ELF-1 (cell line): ENCODE measurements at regions not wholly inside any gene's neighbourhood (a gene's known extent, or its start where the extent isn't known, plus 50 kb on each side); places are given as distances from the start of the nearest gene placed in this dataset.
"Not testable (repeated sequence)": the region's sequence is repeated elsewhere in the genome, so short reads cannot be mapped to it uniquely, and the experiment has no call there.

Experiments used
- DNase-seq: peaks from one replicate; pipeline ENCODE4 v3.0.0-alpha.2; 2016; ENCODE audit warnings: low read depth, low spot score

DNA sequence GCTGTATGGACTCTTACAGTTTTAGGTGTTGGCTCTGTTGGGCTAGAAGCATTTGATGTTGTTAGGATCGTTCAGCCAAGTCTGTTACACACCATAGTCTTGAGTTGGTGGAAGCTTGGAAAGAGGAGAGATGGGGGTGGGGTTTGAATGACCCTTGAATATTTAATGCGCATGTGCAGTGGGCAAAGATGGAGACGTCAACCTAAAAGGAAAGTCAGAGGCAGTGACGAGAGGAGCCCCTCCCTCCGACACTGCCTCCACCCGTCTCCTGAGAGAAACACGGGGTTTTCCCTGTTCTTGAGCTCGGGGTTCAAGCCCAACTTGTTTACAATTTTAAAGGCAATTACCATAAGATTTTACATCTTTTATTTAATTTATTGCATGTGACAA lies 311.4 kb downstream of the SHQ1 start:
- no peak for DNase-seq

DNA sequence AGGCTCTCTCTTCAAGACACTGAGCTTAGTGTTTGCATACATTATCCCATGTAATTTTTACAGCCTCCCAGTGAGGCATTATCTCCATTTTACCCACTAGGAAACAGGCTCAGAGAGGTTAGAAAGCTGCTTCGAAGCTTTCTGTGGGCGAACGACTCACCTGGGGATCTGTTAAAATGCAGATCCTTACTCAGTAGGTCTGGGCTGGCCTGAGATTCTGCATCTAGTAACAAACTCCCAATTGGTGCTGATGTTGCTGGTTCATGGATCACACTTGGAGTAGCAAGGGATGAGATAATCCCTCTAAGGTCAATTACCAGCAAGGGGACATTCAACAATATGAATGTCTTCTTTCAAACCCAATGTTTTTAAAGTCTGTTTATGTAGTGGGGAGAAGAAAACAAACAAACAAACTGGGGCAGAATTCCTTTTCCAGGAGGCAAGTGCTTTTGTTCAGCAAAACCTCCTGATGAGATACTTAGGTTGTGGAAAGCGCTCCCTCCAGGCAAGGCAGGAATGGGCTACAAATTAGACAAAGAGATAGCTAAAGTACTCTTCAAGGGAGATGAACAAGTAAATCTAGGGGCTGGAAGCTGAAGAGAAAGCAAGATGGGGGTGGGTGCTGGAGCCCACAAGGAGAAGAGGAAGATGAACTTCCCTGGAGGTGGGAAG lies 311.9 kb downstream of the SHQ1 start:
- DNase-seq = peak; percentile 59

GRCh38 chr3:72535772-72536171 lies 312.5 kb downstream of the SHQ1 start:
- no peak for DNase-seq

DNA sequence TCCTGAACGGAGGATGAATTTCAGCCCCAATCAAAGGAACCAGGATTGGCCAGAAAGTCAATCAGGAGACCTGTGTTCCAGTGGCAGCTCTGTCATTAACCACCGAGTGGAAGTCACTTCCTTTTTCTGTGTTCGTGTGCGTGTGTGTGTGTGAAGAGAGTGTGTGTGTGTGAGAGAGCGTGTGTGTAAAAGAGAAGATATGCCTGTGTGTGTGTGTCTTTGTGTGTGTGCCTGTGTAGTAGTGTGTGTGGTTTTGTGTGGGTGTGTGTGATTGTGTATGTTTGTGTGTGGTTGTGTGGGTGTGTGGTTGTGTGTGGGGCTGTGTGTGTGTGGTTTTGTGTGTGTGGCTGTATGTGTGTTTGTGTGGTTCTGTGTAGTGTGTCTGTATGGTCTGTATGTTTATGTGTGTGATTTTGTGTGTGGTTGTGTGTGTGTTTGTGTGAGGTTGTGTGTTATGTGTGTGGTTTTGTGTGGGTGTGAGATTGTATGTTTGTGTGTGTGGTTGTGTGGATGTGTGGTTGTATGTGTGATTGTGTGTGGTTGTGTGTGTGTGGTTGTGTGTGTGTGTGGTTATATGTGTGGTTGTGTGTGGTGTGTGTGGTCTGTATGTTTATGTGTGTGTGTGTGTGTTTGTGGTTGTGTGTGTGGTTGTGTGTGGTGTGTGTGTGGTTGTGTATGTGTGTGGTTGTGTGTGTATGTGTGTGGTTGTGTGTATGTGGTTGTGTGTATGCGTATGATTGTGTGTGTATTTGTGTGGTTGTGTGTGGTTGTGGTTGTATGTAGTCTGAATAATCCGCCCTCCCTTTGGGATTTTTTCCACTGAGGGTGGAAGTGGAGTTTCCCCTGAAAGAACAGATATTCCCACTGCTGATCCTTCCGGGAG lies 314.4 kb downstream of the SHQ1 start:
- no peak for DNase-seq

- DNase-seq = no peak
Measured at GRCh38 chr3:72530426-72530825, 317.8 kb downstream of the SHQ1 start.

DNA sequence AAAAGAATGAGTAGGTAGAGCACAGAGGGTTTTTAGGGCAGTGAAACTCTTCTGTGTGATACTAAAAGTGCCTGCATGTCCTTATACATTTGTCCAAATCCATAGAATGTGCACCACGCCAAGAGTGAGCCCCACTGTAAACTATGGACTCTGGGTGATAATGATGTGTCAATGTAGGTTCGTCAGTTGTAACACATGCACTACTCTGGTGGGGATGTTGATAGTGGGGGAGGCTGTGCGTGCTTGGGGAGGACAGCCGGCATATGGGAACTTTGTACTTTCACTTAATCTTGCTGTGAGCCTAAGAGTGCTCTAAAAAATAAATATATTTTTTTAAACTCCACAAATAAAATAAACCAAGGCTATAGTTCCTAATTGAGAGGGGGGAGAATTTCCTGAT lies 319.2 kb downstream of the SHQ1 start:
- DNase-seq = no peak

DNA sequence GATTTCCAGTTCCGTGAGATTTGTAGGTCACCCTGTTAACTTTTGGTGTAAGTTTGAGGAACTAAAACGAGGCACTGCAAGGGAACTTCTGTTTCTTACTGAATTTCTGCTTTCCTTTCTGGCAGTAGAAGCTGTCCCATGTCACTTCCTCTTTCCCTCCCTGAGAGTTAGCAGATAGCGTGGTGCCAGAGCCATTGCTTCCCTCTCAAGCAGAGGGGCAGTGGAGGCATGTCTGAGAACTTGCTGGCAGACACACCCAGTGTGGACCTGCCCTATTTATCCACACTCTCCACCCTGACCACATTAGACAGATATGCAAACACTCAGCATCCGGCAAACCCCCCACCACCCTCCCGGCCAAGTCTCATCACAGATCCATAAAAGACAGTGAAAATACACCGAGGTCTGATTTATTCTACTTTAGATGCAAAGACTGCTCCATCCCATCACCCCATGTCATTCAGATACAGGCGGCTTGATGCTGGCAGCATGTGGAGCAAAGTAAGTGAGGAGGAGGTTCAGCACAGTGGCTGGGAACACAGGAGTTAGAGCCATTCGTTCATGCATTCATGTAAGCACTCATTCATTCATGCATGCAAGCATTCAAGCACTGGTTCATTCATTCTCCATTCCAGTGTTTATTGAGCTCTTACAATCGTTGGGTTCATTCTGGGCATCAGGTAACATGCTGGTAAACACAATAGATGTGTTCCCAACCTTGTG lies 324.7 kb downstream of the SHQ1 start:
- no peak for DNase-seq

DNA sequence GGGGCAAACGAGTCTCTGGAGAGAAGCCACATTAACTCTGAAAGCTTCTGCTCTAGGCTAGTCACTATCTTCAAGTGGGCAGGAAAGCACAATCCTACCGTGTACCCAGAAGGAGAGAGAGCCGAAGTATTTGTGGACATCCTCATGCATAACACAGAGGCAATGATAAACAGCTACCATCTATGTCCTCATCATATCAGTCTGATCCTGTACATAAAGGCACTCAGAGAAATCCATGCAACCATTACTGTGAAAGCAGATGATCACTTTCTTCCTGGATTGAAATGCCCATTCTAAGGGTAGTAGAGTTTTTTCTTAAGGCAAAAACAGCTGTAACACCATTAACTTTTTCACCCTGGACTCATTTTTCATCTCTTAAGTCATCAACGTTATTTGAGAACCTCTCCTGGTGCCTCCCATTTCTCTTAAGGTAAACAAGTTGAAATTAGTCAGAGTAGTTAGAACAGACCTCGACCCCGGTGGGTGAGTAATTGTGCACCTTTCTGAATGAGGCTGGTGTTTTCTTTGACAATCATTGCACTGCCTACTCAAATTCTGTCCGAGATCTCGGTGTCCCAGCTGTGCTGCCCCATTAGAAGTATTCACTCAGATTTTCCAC lies 327.4 kb downstream of the SHQ1 start:
- no peak for DNase-seq

DNA sequence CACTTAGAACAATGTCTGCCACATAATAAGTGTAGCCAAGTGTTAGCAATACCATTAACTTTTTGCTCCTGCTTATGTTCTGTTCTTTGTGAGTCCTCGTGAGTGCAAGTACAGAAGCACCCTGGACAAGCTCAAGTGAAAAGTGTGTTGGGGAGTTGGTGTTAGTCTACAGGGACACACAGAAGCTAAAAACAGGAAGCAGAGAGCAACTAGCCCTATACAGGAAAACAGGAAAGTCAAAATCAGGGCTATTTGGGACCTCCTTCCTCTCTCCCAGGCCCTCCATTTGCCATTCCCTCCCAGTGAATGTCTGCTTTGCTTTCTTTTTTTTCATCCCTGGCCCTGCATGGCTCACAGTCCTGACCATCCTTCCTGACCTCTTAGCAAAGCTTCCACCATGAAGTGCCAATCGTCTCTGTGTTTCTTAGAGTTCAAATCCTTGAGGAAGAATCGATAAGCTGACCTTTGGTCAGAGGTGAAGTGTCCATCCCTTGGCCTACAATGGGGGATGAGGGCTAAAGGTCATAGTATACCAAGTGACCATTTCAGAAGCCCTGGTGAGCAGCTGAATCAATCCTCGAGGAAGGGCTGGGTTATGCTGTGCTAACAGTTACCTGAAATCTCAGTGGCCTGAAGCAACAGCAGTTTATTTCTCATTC lies 328.2 kb downstream of the SHQ1 start:
- no peak for DNase-seq

- DNase-seq = no peak
Measured at GRCh38 chr3:72517921-72518424, 330.3 kb downstream of the SHQ1 start.

DNA sequence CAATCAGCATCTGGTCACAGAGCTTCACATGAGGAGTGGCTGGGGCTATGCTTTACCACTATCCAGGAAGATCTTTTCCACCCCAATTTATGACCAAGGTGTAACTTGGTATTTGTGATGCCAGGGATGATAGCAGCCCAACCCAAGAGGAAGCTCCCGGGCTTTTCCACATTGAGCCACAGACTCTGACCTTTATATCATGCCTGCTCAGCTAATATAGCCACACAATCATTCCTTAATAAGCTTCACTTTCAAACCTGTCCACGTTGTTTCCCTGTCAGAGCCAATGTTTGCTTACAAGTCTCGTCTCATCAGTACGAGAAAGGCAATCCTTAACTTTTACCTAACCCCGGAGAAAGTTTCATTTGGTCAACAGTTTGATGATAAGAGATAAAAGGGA lies 330.9 kb downstream of the SHQ1 start:
- DNase-seq = no peak

DNA sequence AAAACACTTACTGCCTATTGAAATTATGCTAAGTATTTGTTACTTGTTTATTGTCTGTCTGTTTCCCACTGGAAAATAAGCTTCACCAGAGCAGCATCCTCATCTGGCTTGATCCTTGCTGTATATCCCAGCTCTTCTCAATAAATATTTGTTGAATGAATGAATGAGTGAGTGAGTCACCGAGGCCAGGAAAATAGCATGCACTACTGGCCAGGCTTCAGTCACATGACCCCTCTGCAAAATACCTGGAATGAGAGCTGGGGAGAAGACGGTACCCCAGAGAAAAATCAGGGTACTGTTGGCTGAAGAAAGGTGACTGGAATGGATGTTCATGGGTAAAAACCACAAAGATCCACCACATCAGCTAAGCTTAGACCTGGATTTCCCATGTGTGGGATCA lies 331.9 kb downstream of the SHQ1 start:
- DNase-seq = no peak

DNA sequence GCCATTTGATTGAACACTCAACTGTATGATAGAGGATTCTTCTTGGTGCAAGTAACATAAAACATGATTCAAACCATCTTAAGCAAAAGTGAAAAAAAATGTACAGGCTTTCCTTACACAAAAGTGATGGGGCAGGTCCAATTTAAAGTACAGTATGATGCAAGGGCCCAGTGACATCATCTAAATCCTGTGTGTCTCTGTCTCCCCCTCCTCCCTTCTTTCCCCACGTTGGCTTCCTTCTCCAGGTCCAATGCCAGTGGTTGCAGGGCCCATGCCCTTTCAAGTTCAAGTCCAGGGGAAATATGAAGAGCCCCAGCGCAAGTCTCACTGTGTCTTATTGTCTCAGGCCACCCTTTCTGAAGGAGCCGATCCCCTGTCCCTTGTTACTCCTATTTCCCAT lies 332.3 kb downstream of the SHQ1 start:
- DNase-seq = no peak

DNA sequence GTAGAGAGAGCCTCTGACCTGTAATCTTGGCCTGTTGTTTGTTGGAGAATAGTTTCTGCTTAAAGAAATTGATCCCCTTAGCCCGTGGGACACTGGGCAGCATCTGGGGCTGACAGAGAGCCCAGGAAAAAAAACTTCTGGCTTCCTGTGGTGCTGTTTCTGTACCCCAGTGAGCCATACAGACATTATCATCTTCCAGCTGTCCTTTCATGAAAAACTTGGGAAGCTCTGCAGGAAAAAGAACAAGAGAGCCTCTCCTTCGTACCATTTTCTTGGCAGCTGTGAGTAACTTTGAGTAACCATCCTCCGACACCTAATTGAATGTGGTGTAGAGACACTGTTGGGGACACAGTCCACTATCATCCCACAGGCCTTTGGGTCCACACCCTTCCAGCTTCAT lies 333.0 kb downstream of the SHQ1 start:
- no peak for DNase-seq

- DNase-seq = peak; percentile 27
Measured at GRCh38 chr3:72510247-72510646, 338.0 kb downstream of the SHQ1 start.

GRCh38 chr3:72505539-72506405 lies 342.5 kb downstream of the SHQ1 start:
- DNase-seq = no peak

GRCh38 chr3:72497501-72497900 lies 350.7 kb downstream of the SHQ1 start:
- not testable (repeated sequence) for DNase-seq

DNA sequence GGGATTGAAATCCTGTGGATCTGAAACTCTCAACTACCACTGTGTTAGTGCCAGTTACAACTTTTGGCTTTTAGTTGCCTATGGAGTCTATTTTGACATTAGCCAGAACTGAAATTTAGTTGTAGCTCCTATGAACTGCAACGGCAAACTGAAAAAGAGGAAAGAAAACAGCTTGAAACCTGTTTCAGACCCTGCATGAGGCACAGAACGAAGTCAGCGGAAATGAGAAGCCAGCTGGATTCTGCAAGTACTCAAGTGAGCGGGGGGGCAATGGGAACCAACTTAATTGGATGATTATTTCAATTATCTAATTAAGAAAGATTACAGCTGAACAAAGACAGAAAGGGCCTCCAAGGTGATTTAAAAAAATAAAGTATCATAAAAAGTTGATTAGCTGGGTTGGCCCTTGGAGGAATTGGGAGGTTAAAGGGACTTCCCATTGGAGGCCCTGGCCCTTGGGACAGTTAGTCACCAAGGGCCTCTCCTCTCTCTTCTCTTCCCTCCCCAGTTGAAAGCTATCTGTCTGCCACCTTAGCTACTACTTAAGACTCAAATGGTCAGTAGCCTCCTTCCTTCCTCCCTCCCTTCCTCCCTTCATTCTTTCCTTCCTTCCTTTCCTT lies 352.1 kb downstream of the SHQ1 start:
- DNase-seq = no peak

DNA sequence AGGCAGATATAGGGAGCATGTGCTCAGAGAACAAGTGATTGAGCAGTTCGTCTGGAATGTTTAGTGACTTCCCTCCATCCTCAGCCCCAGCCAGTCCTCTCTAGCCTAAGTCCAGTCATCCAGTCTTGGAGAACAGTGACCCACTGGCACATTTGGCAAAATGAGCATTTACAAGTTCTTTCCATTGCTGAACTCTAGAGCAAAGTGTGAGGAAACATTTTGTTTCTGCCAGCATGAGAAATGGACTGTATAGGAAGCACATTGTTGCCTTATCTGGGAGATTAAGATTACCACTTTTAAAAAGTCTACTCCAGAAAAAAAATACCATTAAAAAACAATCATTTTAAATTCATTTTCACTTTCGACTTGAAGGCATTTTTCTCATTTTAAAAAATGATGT lies 353.6 kb downstream of the SHQ1 start:
- no peak for DNase-seq

DNA sequence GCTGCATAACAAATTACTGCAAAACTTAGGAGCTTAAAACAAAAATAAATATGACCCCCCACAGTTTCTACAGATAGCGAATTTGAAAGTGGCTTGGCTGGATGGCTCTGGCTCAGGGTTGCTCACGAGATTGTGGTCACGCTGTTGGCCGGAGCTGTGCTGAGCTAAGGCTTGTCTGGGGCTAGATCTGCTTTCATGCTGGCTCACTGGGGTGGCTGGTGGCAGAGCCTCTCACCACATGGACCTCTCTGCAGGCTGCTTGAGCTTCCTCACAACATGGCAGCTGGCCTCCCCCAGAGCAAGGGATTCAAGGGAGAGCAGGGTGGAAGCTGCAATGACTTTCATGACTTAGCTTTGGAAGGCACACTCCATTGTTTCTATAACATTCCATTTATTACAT lies 354.1 kb downstream of the SHQ1 start:
- DNase-seq = no peak
